GM23338 (cell line): ENCODE measurements at regions not wholly inside any gene's neighbourhood (a gene's known extent, or its start where the extent isn't known, plus 50 kb on each side); places are given as distances from the start of the nearest gene placed in this dataset.

ENCODE experiments used
- ATAC-seq: fragments of 200-7000 bp; cut with Tn5 transposase; 3 replicates; pipeline ENCODE4 v1.9.1; 2020
- DNase-seq: peaks from one replicate; pipeline ENCODE4 v3.0.0-alpha.2; 2015; ENCODE audit warnings: low spot score
- H2AFZ ChIP-seq: fragments of 200-600 bp; sonication (generic); 2 replicates; pipeline ENCODE4 v1.8.0; 2016; ENCODE audit warnings: antibody characterized with exemption, mild to moderate bottlenecking, moderate library complexity
- H3F3A ChIP-seq: fragments of 200-600 bp; sonication (generic); replicated peaks from 2 replicates; pipeline ENCODE4 v1.8.0; 2017; ENCODE audit warnings: antibody characterized with exemption, mixed run types, low read depth
- H3K27ac ChIP-seq: fragments of 200-600 bp; sonication (generic); 2 replicates; pipeline ENCODE4 v1.6.1; 2016; ENCODE audit warnings: low read depth
- H3K27me3 ChIP-seq: fragments of 200-600 bp; sonication (generic); 2 replicates; pipeline ENCODE4 v1.8.0; 2016; ENCODE audit warnings: mild to moderate bottlenecking, mixed run types, moderate library complexity; ENCODE audit not compliant: insufficient read depth
- H3K36me3 ChIP-seq: fragments of 200-600 bp; sonication (generic); 2 replicates; pipeline ENCODE4 v1.8.0; 2016; ENCODE audit warnings: mild to moderate bottlenecking; ENCODE audit not compliant: insufficient read depth
- H3K4me1 ChIP-seq: fragments of 200-600 bp; sonication (generic); 2 replicates; pipeline ENCODE4 v1.8.0; 2016; ENCODE audit warnings: mild to moderate bottlenecking, moderate library complexity; ENCODE audit not compliant: insufficient read depth
- H3K4me2 ChIP-seq: fragments of 200-600 bp; sonication (generic); 2 replicates; pipeline ENCODE4 v1.7.1; 2017; ENCODE audit warnings: mixed run types
- H3K4me3 ChIP-seq: fragments of 200-600 bp; sonication (generic); 2 replicates; pipeline ENCODE4 v1.6.1; 2016; ENCODE audit warnings: mixed run types
- H3K79me2 ChIP-seq: fragments of 200-600 bp; sonication (generic); replicated peaks from 2 replicates; pipeline ENCODE4 v1.8.0; 2017; ENCODE audit warnings: mild to moderate bottlenecking; ENCODE audit not compliant: insufficient read depth
- H3K9me2 ChIP-seq: fragments of 200-600 bp; sonication (generic); 2 replicates; pipeline ENCODE4 v1.8.0; 2017; ENCODE audit not compliant: insufficient read depth
- H4K20me1 ChIP-seq: fragments of 200-600 bp; sonication (generic); replicated peaks from 2 replicates; pipeline ENCODE4 v1.8.0; 2017; ENCODE audit warnings: mild to moderate bottlenecking; ENCODE audit not compliant: insufficient read depth
- H3K27ac Mint-ChIP-seq: 2 replicates; pipeline ENCODE4 v1.8.0; 2020; ENCODE audit warnings: inconsistent platforms, mild to moderate bottlenecking, moderate library complexity, mixed read lengths
- H3K27me3 Mint-ChIP-seq: 3 replicates; pipeline ENCODE4 v1.8.0; 2022; ENCODE audit warnings: low read depth, mild to moderate bottlenecking, moderate library complexity, mixed read lengths, inconsistent platforms; ENCODE audit not compliant: insufficient read depth, poor library complexity
- H3K36me3 Mint-ChIP-seq: 3 replicates; pipeline ENCODE4 v1.8.0; 2021; ENCODE audit warnings: low read depth, mild to moderate bottlenecking, inconsistent platforms, moderate library complexity, mixed read lengths
- H3K4me1 Mint-ChIP-seq: 3 replicates; pipeline ENCODE4 v1.8.0; 2020; ENCODE audit warnings: mild to moderate bottlenecking, inconsistent platforms, mixed read lengths
- H3K4me3 Mint-ChIP-seq: 3 replicates; pipeline ENCODE4 v1.8.0; 2021; ENCODE audit warnings: moderate library complexity, mild to moderate bottlenecking, inconsistent platforms, mixed read lengths
- H3K9me3 Mint-ChIP-seq: 3 replicates; pipeline ENCODE4 v1.8.0; 2020; ENCODE audit warnings: moderate library complexity, mild to moderate bottlenecking, inconsistent platforms, mixed read lengths
- ETS1 ChIP-seq: IDR thresholded peaks from 2 replicates; pipeline ENCODE4 v1.6.1; 2016; ENCODE audit warnings: antibody characterized with exemption
- EZH2phosphoT487 ChIP-seq: fragments of 200-600 bp; sonication (generic); IDR thresholded peaks from one replicate; pipeline ENCODE4 v1.8.1; 2018; ENCODE audit warnings: antibody characterized with exemption; ENCODE audit not compliant: unreplicated experiment
- JUNB ChIP-seq: IDR thresholded peaks from one replicate; pipeline ENCODE4 v1.6.1; 2016; ENCODE audit warnings: antibody characterized with exemption; ENCODE audit not compliant: unreplicated experiment
- NANOG ChIP-seq: IDR thresholded peaks from 2 replicates; pipeline ENCODE4 v1.6.1; 2016; ENCODE audit warnings: antibody characterized with exemption, borderline replicate concordance
- POLR2AphosphoS5 ChIP-seq: IDR thresholded peaks from 2 replicates; pipeline ENCODE4 v1.6.1; 2016; ENCODE audit warnings: antibody characterized with exemption, low read depth
- REST ChIP-seq: IDR thresholded peaks from one replicate; pipeline ENCODE4 v1.6.1; 2018; ENCODE audit warnings: antibody characterized with exemption; ENCODE audit not compliant: unreplicated experiment
- STAT1 ChIP-seq: IDR thresholded peaks from one replicate; pipeline ENCODE4 v1.6.1; 2016; ENCODE audit warnings: antibody characterized with exemption; ENCODE audit not compliant: unreplicated experiment
- ZNF331 ChIP-seq: fragments of 250-450 bp; sonication (Bioruptor Pico); IDR thresholded peaks from 2 replicates; pipeline ENCODE4 v1.5.0; 2020; ENCODE audit warnings: low read depth, mild to moderate bottlenecking, moderate library complexity
- TF ChIP-seq, protein P1 (sequence below), 2 experiments: fragments of 200-600 bp in 1 of 2; sonication (generic) in 1 of 2; conservative IDR thresholded peaks; 2 replicates each; pipeline versions ENCODE4 v1.5.1 to v1.6.1; 2016 to 2017; ENCODE audit warnings: antibody characterized with exemption in 2 of 2, low read depth in 2 of 2, mild to moderate bottlenecking in 2 of 2, moderate library complexity in 1 of 2

DNA sequence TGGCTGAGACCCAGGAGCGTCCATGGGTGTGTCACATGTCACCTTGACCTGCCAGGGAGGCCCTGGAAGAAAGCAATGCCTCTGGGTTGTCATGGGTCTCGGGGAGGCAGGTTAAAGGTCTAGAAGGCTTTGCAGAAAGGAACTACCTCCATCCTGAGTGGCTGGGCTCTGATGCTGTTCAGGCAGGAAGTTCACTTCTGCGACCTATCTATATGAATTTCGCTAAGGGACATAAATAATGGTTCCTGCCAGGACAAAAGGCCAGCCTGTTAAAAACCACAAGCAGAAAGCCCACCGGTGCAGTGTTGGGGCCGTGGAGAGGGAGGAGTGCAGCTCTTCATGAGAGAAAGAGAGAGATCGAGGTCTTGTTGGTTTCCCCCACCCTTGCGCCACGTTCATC lies 182.9 kb downstream of the PTPN20 start (continued):
- TF ChIP-seq, protein P1, sequence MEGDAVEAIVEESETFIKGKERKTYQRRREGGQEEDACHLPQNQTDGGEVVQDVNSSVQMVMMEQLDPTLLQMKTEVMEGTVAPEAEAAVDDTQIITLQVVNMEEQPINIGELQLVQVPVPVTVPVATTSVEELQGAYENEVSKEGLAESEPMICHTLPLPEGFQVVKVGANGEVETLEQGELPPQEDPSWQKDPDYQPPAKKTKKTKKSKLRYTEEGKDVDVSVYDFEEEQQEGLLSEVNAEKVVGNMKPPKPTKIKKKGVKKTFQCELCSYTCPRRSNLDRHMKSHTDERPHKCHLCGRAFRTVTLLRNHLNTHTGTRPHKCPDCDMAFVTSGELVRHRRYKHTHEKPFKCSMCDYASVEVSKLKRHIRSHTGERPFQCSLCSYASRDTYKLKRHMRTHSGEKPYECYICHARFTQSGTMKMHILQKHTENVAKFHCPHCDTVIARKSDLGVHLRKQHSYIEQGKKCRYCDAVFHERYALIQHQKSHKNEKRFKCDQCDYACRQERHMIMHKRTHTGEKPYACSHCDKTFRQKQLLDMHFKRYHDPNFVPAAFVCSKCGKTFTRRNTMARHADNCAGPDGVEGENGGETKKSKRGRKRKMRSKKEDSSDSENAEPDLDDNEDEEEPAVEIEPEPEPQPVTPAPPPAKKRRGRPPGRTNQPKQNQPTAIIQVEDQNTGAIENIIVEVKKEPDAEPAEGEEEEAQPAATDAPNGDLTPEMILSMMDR (conservative IDR thresholded peaks at IDR 0.05; ENCODE audit: low read depth in 2 of 2): no peak
- TF ChIP-seq ETS1: no peak
- no peak for TF ChIP-seq EZH2phosphoT487
- TF ChIP-seq REST: no peak
- TF ChIP-seq ZNF331 (CRISPR knock-in tag): no peak

GRCh38 chr10:47094636-47095035 lies 183.4 kb downstream of the PTPN20 start:
- no peaks in the 10 kb centered on the region for H4K20me1 ChIP-seq
- no peak overlapping the region for H2AFZ ChIP-seq
- no peak overlapping the region for H3K27ac ChIP-seq
- peaks cover 14% of the 10 kb centered on the region; the same call in 1 of the 2 replicates for H3K9me2 ChIP-seq
- H3K27ac Mint-ChIP-seq: no peak overlapping the region
- H3K4me1 ChIP-seq: no peaks in the 10 kb centered on the region
- no peaks in the 10 kb centered on the region for H3K4me1 Mint-ChIP-seq
- H3K36me3 ChIP-seq: no peaks in the 10 kb centered on the region
- no peak overlapping the region for H3K4me3 ChIP-seq
- H3K27me3 Mint-ChIP-seq: peaks cover 6% of the 10 kb centered on the region
- H3K4me3 Mint-ChIP-seq: no peak overlapping the region
- no peaks in the 10 kb centered on the region for H3K27me3 ChIP-seq
- H3K36me3 Mint-ChIP-seq: no peaks in the 10 kb centered on the region; the same call in 2 of the 3 replicates
- H3K9me3 Mint-ChIP-seq: peaks cover 17% of the 10 kb centered on the region
- H3F3A ChIP-seq: no peaks in the 10 kb centered on the region
- DNase-seq (no peak), ATAC-seq (no peak)
- H3K79me2 ChIP-seq: no peaks in the 10 kb centered on the region
- no peak overlapping the region for H3K4me2 ChIP-seq
- no peak for TF ChIP-seq ETS1
- TF ChIP-seq, protein P1 (conservative IDR thresholded peaks at IDR 0.05; ENCODE audit: low read depth in 2 of 2): no peak
- TF ChIP-seq STAT1: no peak
- no peak for TF ChIP-seq JUNB
- no peak for TF ChIP-seq EZH2phosphoT487
- no peak for TF ChIP-seq NANOG
- TF ChIP-seq POLR2AphosphoS5: no peak
